ENCODE measurements at regions not wholly inside any gene's neighbourhood (a gene's known extent, or its start where the extent isn't known, plus 50 kb on each side); places are given as distances from the start of the nearest gene placed in this dataset.

- TF ChIP-seq SUZ12 (IDR thresholded peaks at IDR 0.05; ENCODE audit: extremely low read depth, insufficient read depth, insufficient read length) (no peak), YY1 (IDR thresholded peaks at IDR 0.05; ENCODE audit: insufficient read depth, insufficient read length) (no peak)
Measured at GRCh38 chrX:39689376-39690104, 408.2 kb downstream of the BCOR start.

All from NT2/D1 (cell line).